NCI-H1417 treated with DMSO at 0.1 percent for 48 hours (cell line): ENCODE measurements at regions not wholly inside any gene's neighbourhood (a gene's known extent, or its start where the extent isn't known, plus 50 kb on each side); places are given as distances from the start of the nearest gene placed in this dataset.
"Not testable (repeated sequence)": the region's sequence is repeated elsewhere in the genome, so short reads cannot be mapped to it uniquely, and the experiment has no call there.

Experiments used
- DNase-seq: peaks from one replicate; lab custom pipeline; 2025; lab: John Stamatoyannopoulos, UW

- no peak for DNase-seq
Observed at GRCh38 chr5:112472614-112473013, 53.5 kb upstream of the EPB41L4A start.

- no peak for DNase-seq
Observed at GRCh38 chr5:112473989-112474388, 54.9 kb upstream of the EPB41L4A start.

GRCh38 chr5:112475747-112476365 lies 56.8 kb upstream of the EPB41L4A start:
- no peak for DNase-seq

GRCh38 chr5:112479418-112479817 lies 60.3 kb upstream of the EPB41L4A start:
- DNase-seq, result no peak

- DNase-seq, result no peak
Observed at GRCh38 chr5:112480501-112480900, 61.4 kb upstream of the EPB41L4A start.

GRCh38 chr5:112483704-112484103 lies 64.6 kb upstream of the EPB41L4A start:
- no peak for DNase-seq

GRCh38 chr5:112485934-112486355 lies 66.9 kb upstream of the EPB41L4A start:
- no peak for DNase-seq

DNA sequence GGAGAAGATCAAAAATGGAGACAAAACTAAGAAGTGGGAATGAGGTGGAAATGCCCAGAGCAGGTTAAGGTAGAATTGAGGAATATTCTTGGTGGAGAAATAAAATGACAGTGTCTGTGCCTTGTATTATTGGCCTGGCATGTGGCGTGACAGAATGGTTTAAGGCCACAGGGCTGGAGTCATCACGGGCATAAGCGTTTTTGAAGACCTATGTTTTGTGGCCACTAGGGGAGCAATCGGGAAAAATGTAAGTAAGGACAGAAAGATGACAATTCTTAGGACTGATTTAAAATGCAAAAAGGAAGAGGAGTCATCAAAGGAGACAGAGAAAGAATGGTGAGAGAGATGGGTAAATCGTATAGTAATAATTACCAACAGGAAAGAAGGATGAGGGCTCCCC lies 72.2 kb upstream of the EPB41L4A start:
- no peak for DNase-seq

GRCh38 chr5:112492291-112492690 lies 73.2 kb upstream of the EPB41L4A start:
- DNase-seq, result peak; percentile 22

DNA sequence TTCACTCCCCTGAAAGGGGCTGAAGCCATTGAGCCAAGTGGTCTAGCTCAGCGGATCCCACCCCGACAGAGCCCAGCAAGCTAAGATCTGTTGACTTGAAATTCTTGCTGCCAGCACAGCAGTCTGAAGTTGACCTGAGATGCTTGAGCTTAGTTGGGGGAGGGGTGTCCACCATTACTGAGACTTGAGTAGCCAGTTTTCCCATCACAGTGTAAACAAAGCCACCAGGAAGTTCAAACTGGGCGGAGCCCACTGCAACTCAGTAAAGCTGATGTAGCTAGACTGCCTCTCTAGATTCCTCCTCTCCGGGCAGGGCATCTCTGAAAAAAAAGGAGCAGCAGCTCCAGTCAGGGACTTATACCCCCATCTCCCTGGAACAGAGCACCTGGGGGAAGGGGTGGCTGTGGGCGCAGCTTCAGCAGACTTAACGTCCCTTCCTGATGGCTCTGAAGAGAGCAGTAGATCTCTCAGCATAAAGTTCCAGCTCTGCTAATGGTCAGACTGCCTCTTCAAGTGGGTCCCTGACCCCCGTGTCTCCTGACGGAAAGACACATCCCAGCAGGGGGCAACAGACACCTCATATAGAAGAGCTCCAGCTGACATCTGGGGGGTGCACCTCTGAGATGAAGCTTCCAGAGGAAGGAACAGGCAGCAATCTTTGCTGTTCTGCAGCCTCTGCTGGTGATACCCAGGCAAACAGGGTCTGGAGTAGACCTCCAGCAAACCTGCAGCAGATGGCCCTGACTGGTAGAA lies 84.8 kb upstream of the EPB41L4A start:
- DNase-seq, result not testable (repeated sequence)

GRCh38 chr5:112509097-112509496 lies 90.0 kb upstream of the EPB41L4A start:
- not testable (repeated sequence) for DNase-seq

DNA sequence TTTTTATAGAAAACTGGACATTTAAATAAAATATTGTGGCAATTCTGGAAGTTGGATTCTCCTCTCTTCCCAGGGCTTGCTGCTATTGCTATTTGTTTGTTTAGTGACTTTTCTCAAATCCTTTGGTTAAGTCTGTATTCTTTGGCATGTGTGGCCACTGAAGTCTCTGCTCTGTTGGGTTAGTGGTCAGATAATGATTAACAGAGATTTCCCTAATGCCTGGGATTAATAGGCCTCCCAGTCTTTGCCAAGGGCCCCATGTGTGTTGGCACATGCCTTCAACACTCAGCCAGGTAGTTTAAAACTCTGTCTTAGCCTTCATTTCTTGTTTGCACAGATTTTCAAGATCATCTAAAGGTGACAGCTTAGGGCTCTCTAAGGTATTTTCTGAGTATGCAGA lies 92.8 kb upstream of the EPB41L4A start:
- DNase-seq, result no peak

- no peak for DNase-seq
Observed at GRCh38 chr5:112512901-112513300, 93.8 kb upstream of the EPB41L4A start.

DNA sequence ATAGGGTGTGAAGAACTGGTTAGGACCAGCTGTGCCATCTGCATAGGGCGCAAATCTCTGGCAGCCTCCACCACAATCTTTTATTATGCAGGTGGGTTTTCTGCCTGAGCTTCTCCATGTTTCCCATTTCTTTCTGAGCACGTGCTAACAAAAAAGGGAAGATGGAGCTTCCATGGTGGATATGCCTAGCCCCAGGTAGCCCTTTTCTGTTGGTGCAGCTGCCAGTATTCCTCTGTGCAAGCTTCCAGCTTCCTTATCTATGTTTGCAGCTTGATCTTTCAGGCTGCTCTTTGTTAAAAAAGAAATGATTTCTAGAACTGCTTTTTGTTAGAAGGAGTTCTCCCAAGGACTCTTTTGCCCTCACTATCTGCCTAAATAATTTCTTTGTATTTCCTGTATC lies 95.0 kb upstream of the EPB41L4A start:
- DNase-seq, result no peak

- DNase-seq, result not testable (repeated sequence)
Observed at GRCh38 chr5:112520474-112520873, 101.4 kb upstream of the EPB41L4A start.

GRCh38 chr5:112522891-112523673 lies 104.0 kb upstream of the EPB41L4A start:
- not testable (repeated sequence) for DNase-seq

DNA sequence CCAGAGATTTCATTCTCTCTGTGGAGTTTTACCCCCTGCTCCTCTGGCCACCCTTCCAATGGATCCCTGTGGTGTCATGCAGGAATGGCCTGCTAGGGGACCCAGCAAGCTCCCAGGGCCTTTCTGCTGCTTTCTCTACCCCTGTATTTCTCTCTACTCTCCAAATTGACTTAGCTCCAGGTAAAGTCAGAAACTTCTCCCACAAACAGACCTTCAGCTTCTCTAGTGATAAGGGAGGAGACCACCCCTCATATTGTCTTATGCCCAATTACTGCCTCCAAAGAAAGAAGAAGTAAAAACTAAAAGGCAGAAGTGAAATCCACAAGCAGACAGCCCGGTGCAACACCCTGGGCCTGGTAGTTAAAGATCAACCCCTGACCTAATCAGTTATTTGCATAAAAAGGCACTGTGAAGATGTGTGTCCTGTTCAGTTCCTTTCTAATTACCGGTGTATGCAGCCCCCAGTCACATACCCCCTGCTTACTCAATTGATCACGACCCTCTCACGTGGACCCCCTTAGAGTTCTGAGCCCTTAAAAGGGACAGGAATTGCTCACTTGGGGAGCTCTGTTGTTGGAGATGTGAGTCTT lies 104.7 kb upstream of the EPB41L4A start:
- DNase-seq, result not testable (repeated sequence)

GRCh38 chr5:112525217-112525616 lies 106.1 kb upstream of the EPB41L4A start:
- no peak for DNase-seq

DNA sequence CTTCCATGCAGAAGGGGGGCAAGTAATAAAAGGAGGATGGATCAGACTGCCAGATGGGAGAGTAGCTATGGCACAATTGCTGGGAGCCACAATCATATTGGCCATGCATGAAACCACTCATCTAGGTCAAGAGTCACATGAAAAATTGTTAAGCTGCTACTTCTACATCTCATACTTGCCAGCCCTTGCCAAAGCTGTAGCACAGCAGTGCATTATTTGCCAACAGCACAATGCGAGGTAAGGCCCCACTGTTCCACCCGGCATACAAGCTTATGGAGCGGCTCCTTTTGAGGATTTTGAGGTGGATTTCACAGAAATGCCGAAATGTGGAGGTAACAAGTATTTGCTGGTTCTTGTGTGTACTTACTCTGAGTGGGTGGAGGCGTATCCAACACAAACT lies 109.9 kb upstream of the EPB41L4A start:
- DNase-seq, result no peak

- DNase-seq, result no peak
Observed at GRCh38 chr5:112529525-112529924, 110.4 kb upstream of the EPB41L4A start.

- DNase-seq, result no peak
Observed at GRCh38 chr5:112532654-112533360, 113.7 kb upstream of the EPB41L4A start.

DNA sequence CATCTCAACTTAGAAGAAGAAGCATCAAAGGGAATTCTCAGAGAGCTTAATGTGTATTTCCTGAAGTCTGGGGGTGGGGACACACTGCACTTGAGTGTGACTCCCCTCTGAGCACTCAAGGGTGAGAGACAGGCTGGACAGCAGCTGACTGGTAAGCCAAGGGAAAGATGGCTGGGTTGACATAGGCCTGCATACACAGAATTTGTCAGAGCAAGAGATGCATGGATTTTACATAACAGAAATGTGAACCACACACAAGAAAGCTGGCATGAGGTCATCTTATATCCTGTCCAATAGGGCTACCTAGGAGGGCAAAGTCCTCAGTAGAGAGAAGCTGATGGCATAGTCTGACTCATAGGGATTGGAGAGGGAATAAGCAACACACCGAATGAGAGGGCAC lies 114.3 kb upstream of the EPB41L4A start:
- DNase-seq, result no peak
